ENCODE measurements at regions not wholly inside any gene's neighbourhood (a gene's known extent, or its start where the extent isn't known, plus 50 kb on each side); places are given as distances from the start of the nearest gene placed in this dataset.

- DNase-seq (ENCODE audit: low read depth in 1 of 2, low spot score in 1 of 2) (peak; percentile 66 to 86), FAIRE-seq (peak; percentile 18), ATAC-seq (peak; percentile 64 to 88)
- 0 out of 3 replicates have a peak overlapping the region, but pooled peaks have one; percentile 6 for H3K4me3 ChIP-seq
- H3K4me1 ChIP-seq, result peaks cover 51% of the 10 kb centered on the region
- TF ChIP-seq NPAS2 (CRISPR knock-in tag; IDR thresholded peaks at IDR 0.05; ENCODE audit: borderline replicate concordance) (no peak), EP300 (IDR thresholded peaks at IDR 0.05) (peak; percentile 56 to 74; a peak in 3 of 5 replicates), EHF (CRISPR knock-in tag; IDR thresholded peaks at IDR 0.05) (no peak), BCL3 (IDR thresholded peaks at IDR 0.05) (0 out of 3 replicates have a peak, but pooled peaks have one; percentile 49), MAX (IDR thresholded peaks at IDR 0.05) (peak; percentile 66), FOSB (CRISPR knock-in tag; IDR thresholded peaks at IDR 0.05) (no peak), POLR2AphosphoS2 (conservative IDR thresholded peaks at IDR 0.05; ENCODE audit: low read length) (no peak), REST (IDR thresholded peaks at IDR 0.05) (no peak), FOXS1 (CRISPR knock-in tag; IDR thresholded peaks at IDR 0.05) (no peak), JUNB (IDR thresholded peaks at IDR 0.05) (peak; percentile 89), SMC3 (IDR thresholded peaks at IDR 0.05) (0 out of 3 replicates have a peak, but pooled peaks have one; percentile 3), RCOR1 (IDR thresholded peaks at IDR 0.05; ENCODE audit: low read depth, low read length) (no peak), RFX5 (IDR thresholded peaks at IDR 0.05) (no peak), KDM1A (IDR thresholded peaks at IDR 0.05; ENCODE audit: low read depth) (no peak), JUN (IDR thresholded peaks at IDR 0.05) (peak in 1 of 2 experiments; percentile 61; a peak in 2 of 5 replicates), CEBPB (IDR thresholded peaks at IDR 0.05) (peak; percentile 57 to 92; a peak in 3 of 4 replicates), RAD21 (conservative IDR thresholded peaks at IDR 0.05 in 1 of 2, IDR thresholded peaks at IDR 0.05 in 1 of 2) (peak in 1 of 2 experiments; percentile 3; a peak in 2 of 5 replicates), FOSL2 (IDR thresholded peaks at IDR 0.05) (peak; percentile 81), FOSL2 (CRISPR knock-in tag; IDR thresholded peaks at IDR 0.05) (peak; percentile 93), HOXA7 (CRISPR knock-in tag; IDR thresholded peaks at IDR 0.05) (no peak), RNF2 (IDR thresholded peaks at IDR 0.05; ENCODE audit: borderline replicate concordance, low read depth) (no peak), GATA3 (IDR thresholded peaks at IDR 0.05; ENCODE audit: borderline replicate concordance) (peak; percentile 92)
- CTCF ChIA-PET, result interaction anchor here (0.7 to 2.5 kb wide), 12 partner anchors 10 to 84 kb away, joined by 3 to 28 read pairs (median 4); no protein-coding TSS in a partner anchor
- H3K9me3 ChIP-seq, result peaks cover 5% of the 10 kb centered on the region; the same call in 1 of the 3 replicates
- peak overlapping the region; percentile 87 to 89 for H3K27ac ChIP-seq
- POLR2A ChIA-PET, result interaction anchor here (0.6 to 2.5 kb wide), 15 partner anchors 13 to 119 kb away, joined by 3 to 40 read pairs (median 6); partner anchors contain the start of genes ABHD2 and MFGE8
- 17% methylated on average over 15 of the region's 15 CpGs for WGBS (ENCODE audit: missing lambda C conversion rate)
- peak overlapping the region; percentile 72 for H3K4me2 ChIP-seq
Observed at GRCh38 chr15:88981244-88982215, 68.4 kb upstream of the MFGE8 start.
